HG03097 (cell line): ENCODE measurements at regions not wholly inside any gene's neighbourhood (a gene's known extent, or its start where the extent isn't known, plus 50 kb on each side); places are given as distances from the start of the nearest gene placed in this dataset.
A peak's percentile ranks its signal among the peaks of the same experiment; 100 is the strongest.

Experiments
- ATAC-seq: cut with Tn5 transposase; IDR thresholded peaks from one replicate; pipeline ENCODE4 v1.9.1; 2021; ENCODE audit not compliant: unreplicated experiment, low FRiP score

GRCh38 chr6:62492192-62492822, 206.3 kb upstream of the KHDRBS2 start:
- ATAC-seq = no peak

GRCh38 chr6:62480544-62480943, 194.5 kb upstream of the KHDRBS2 start:
- no peak for ATAC-seq

DNA sequence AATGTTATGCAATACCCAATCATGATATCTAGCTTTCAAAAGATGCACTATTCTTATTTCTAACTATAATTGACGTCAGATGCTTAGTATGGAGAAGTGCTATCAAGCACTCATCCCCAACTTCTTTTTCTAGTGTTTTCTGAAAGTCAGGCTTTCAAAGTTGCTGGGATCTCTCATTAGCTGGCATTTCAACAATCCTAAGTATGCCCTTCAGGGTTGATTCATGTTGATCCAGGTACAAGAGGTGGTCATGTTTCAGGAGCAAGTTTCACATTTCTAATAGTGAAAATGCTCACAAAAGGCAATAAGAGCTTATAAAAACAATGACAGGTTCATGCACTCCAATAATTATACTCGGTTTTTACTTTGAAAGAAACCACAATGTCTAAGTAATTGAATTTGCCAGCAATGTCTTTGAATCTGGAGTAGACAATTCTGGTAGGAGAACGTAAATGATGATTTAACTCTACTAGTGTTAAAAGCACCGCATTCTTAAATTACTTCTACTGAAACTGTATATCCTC, 193.7 kb upstream of the KHDRBS2 start:
- ATAC-seq = no peak

DNA sequence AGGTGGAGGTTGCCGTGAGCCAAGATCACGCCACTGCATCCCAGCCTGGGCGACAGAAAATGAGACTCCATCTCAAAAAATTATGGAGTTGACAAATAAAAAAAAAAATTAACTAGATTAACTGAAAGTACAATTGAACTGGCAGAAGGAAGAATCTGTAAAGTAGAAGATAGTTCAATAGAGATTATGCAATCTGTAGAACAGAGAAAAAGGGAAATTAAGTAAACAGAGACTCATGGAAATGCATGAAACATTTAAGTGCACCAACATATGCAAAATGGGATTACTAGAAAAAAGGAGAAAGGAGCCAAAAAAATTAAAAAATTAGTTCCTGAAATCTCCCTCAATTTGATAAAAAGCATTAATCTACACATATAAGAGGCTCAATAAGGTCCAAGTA, 188.8 kb upstream of the KHDRBS2 start:
- no peak for ATAC-seq

DNA sequence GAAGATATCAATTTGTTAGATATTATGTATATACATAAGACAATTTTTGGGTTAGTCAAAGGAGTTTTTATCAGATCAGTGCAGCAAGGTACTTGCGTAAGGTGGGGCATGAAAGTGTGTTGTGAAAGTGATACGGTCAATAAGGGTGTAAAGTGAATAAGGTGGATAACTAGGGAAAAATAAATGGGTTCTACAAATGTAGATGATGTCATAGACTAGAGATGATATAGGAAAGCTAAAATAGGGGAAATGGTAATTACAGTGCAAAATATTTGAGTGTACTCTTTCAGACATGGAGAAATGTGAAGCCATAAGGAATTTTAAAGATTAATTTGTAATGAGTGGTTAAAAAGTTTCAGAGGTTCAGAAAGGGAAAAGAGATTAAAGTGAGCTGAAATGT, 180.6 kb upstream of the KHDRBS2 start:
- ATAC-seq = no peak

DNA sequence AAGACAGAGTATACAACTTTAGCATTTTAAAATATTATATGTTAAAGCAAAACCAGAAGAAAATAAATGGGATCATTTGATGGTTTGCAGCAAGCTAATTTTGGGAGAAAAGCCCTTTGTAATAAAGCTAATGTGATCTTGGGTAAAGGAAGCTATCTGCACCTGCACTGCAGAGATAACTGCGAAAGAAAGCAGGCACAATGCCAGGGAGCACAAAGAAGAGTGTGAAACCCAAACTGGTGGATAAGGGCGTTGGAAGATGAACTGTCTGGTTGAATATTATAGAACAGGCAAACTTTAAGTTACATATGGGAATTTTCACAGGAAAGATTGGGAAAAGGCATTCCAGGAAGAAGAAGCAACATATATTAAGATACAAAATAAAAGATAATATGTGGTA, 179.2 kb upstream of the KHDRBS2 start:
- ATAC-seq = no peak

DNA sequence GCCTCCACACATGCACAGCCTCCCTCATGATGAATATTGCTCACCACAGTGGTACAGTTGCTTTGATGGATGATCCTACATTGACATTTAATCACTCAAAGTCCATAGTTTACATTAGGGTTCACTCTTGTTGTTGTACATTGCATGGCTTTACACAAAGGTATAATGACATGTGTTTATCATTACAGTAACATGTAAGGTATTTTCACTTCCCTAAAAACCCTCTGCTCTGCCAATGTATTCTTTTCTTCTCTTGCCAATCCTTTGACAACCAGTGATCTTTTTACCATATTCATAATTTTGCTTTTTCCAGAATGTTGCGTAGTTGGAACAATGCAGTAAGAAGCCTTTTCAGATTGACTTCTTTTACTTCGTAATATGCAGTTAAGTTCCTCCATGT, 166.6 kb upstream of the KHDRBS2 start:
- ATAC-seq = no peak

- no peak for ATAC-seq
Observed at GRCh38 chr6:62446647-62447316, 160.8 kb upstream of the KHDRBS2 start.

DNA sequence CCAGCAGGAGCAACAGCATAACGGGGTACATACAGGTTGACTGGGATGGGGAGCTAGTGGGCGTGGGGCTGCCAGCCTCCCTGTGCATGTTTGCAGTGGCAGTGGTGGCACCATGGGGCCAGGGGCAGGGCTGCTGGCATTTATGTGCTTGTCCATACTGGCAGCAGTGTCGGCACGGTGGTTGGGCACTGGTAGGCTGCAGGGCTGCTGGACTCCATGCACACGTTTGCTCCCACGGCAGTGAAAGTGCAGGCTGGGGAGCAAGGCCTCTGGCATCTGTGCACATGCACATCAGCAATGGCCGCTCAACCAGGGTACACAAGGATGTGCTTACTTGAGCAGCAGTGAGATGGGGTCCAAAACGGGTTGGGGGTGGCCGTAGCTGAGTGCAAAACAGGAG, 159.5 kb upstream of the KHDRBS2 start:
- ATAC-seq = no peak

DNA sequence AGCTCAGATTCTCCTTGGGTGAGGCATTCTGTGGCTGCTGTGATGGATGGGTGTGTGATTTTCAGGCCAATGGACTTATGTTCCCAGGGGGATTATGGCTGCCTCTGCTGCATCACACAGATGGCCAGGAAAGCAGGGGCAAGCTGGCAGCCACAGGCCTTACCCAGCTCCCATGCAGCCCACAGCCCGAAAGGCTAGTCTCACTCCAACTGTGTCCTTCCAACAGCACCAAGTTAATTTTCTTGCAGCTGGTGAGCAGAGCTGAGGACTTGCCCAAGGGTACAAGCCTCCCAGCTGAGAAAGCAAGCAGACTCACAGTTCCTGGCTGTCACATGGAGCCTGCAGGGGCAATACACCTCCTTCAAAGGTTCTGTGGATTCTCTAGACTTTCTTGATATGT, 155.2 kb upstream of the KHDRBS2 start:
- ATAC-seq = no peak

GRCh38 chr6:62429781-62430180, 143.8 kb upstream of the KHDRBS2 start:
- ATAC-seq = no peak

DNA sequence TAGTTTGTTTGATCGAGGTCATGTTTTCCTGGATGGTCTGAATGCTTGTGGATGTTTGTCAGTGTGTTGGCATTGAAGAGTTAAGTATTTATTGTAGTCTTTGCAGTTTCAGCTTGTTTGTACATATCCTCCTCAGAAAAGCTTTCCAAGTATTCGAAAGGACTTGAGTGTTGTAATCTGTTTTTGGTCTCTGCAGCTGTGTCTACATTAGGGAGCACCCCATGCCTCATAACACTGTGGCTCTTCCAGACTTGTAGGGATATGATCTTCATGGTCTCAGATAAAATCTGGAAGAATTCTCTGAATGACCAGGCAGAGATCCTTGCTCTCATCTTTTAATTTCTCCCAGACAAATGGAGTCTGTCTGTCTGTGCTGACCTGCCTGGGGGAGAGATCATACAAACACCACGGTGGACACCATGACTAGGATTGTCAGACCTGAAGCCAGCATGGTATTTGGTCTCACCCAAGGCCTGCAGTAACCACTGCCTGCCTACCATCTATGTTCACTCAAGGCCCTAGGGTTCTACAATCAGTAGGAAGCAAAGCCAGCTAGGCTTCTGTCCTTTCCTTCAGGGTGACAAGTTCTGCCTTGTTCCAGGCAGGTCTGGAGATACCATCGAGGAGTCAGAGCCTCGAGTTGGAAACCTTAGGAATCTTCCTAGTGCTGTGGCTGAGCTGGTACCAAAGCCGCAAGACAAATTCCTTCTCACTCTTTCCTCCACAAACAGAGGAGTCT, 114.7 kb upstream of the KHDRBS2 start:
- no peak for ATAC-seq

DNA sequence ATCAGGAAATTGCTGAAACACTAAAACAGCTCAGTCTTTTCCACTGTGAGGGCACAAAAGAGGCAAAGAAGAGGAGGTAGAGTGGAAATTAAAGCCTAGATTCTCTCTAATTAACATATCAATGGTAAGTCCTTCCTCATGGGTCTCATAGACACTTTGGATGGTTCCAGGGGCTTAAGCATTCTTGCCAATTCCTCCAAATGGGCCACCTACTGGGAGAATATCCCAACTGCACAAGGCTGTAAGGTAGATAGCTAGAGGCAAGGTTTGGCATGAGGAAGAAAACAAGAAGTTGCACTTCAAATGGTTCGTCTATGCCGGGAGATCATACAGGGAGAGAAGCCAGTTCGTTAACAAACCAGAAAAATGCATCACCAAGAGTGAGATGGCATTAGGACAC, 107.6 kb upstream of the KHDRBS2 start:
- no peak for ATAC-seq

GRCh38 chr6:62392291-62392690, 106.3 kb upstream of the KHDRBS2 start:
- no peak for ATAC-seq

GRCh38 chr6:62391358-62391757, 105.3 kb upstream of the KHDRBS2 start:
- ATAC-seq = no peak

- no peak for ATAC-seq
Observed at GRCh38 chr6:62390401-62390800, 104.4 kb upstream of the KHDRBS2 start.

DNA sequence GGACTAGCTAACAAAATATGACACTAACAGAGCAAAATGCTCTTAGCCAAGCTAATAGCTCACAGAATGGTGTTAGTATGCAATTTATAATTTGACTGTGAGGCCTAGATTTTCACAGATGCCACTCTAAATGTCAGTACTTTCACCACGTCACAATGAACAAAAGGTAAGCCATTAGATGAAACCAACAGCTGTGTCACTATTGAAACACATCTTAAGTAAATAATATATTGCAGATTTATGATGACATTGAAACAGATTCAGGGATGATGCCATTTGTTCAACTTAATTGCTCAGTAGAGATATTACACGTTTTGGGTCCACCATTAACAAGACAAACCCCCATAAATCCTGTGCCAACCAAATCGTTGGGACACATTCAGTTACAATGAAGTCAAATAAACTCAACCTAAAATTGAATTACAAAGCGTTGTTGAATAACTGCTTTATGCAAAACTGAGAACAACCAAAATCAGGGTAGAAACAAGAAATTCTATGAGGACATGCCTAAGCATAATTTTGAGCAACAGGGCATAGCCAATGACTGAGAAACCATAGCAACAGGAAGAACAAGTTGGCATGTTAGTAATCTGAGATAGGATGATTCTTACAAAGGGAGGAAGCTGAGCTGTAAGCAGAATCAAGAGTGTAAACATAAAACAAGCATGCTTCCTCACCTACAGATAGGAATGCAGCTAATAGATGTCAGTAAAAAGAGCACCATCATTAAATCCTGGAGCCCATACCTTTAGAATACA, 85.6 kb upstream of the KHDRBS2 start:
- no peak for ATAC-seq

- ATAC-seq = peak; percentile 95
Observed at GRCh38 chr6:62367601-62368000, 81.6 kb upstream of the KHDRBS2 start.

DNA sequence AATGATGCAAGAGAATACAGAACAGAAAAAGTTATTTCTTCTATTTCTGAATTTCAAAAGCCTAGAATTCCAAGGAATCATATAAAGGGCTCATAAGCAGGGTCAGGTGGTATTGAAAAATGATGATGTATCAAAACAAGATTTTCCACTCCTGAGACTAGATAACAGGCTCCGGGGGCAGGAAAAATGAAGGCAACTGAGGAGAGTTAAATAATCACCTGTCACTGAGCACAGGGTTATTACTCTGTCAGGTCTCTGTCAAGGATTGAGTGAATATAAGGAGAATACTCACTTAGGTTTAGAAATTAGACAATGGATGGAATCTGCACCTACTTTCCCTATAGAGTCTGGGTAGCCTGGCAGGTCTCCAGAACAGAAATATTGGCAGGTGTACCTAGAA, 76.1 kb upstream of the KHDRBS2 start:
- no peak for ATAC-seq

DNA sequence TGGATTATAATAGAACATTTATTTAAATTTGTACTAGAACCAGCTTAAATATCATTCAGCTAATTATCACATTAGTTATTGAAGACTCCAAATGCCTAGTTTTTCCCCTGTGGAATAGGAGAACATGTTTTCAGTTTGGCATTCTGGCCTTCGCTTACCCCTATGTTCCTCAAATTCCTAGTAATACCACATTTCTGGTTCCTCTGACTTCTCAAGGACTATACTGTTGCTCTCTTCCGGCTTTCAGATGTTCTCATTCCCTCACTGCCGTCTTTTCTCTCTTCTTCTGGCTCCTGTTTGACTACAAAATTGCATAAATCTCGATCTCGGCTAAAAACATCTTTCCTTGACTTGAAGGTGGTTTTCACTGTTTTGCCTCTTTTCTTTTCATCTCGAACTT, 71.8 kb upstream of the KHDRBS2 start:
- no peak for ATAC-seq

GRCh38 chr6:62354261-62354660, 68.2 kb upstream of the KHDRBS2 start:
- ATAC-seq = no peak
